ENCODE measurements at regions not wholly inside any gene's neighbourhood (a gene's known extent, or its start where the extent isn't known, plus 50 kb on each side); places are given as distances from the start of the nearest gene placed in this dataset.
"Not testable (repeated sequence)": the region's sequence is repeated elsewhere in the genome, so short reads cannot be mapped to it uniquely, and the experiment has no call there.

DNA sequence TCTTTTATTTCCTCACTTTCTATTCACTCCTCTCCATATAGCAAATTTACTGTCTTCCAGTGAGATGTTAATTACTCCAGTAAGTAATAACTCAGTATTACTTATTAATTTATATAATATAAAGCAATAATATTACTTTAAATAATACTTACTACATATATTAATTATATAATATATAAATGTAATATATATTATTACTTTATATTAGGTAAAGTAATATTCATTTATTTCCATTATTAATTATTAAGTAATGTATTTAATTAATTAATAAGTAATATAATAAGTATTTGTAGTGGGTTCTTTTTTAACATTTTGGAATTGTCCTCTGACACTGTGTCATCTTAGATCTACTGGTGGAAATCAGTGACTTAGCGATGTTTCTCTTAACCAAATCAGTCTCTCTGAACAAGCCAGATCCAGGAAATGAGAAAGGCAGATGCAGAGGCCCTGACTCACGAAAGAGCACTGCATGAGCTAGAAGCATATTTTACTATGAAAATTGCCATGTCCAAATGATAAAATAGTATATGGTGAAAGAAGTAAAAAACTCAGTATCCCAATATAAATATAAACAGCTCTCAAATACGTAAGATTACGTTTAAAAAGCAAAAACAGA lies 115.9 kb downstream of the DSEL start:
- Histone ChIP-seq H3K27me3 (no peaks in the 10 kb centered on the region), H3K9me3 (peaks cover 0 to 22% of the 10 kb centered on the region in 2 donors), H3K27ac (no peak overlapping the region), H3K36me3 (no peaks in the 10 kb centered on the region), H3K4me3 (no peak overlapping the region), H3K4me1 (no peaks in the 10 kb centered on the region)
- DNase-seq (ENCODE audit: low spot score): no peak
- TF ChIP-seq, protein P1, sequence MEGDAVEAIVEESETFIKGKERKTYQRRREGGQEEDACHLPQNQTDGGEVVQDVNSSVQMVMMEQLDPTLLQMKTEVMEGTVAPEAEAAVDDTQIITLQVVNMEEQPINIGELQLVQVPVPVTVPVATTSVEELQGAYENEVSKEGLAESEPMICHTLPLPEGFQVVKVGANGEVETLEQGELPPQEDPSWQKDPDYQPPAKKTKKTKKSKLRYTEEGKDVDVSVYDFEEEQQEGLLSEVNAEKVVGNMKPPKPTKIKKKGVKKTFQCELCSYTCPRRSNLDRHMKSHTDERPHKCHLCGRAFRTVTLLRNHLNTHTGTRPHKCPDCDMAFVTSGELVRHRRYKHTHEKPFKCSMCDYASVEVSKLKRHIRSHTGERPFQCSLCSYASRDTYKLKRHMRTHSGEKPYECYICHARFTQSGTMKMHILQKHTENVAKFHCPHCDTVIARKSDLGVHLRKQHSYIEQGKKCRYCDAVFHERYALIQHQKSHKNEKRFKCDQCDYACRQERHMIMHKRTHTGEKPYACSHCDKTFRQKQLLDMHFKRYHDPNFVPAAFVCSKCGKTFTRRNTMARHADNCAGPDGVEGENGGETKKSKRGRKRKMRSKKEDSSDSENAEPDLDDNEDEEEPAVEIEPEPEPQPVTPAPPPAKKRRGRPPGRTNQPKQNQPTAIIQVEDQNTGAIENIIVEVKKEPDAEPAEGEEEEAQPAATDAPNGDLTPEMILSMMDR (IDR thresholded peaks at IDR 0.05): no peak

DNA sequence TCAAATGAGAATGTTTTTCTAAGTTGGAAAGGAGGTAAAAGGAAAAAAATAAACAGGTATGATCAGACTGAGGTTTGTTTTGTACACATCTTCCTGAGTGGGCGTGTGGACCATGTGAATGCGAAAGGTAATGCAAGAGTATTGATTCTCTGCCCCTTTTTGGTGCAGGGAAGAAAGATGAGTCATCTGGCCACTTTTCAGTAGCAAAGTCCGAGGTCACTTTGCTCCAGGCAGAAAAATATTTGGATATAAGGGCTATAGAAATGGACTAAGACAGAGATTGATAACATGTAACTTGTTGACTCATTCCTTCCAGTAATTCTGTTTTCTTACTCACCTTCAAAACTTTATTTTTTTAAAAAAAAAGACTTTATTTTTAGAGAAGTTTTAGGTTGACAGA lies 130.5 kb downstream of the DSEL start:
- no peak for DNase-seq (ENCODE audit: low spot score)
- Histone ChIP-seq H3K27ac (no peak overlapping the region), H3K36me3 (no peaks in the 10 kb centered on the region), H3K27me3 (no peaks in the 10 kb centered on the region), H3K4me1 (no peaks in the 10 kb centered on the region), H3K4me3 (no peak overlapping the region), H3K9me3 (no peaks in the 10 kb centered on the region)
- TF ChIP-seq, protein P1 (IDR thresholded peaks at IDR 0.05): no peak

DNA sequence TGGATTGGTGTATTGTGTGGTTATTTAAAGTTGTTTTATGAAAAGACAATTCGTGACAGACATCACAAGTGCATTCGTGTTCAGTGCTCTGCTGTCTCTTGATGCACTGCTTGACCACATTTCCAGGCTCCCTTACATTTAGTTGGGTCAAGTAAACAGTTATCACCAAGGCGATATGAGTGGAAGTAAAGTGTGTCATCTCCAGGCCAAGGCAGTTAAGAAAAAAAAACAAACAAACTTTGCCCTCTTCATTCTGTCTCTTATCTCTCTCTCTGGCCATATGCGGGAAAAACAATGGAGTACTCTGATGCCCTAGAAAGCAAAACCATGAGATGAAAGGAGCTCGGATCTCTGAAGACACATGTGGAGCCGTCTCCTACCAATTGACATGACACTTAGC lies 131.1 kb downstream of the DSEL start:
- Histone ChIP-seq H3K4me3 (no peak overlapping the region), H3K27ac (no peak overlapping the region), H3K27me3 (no peaks in the 10 kb centered on the region), H3K9me3 (no peaks in the 10 kb centered on the region), H3K36me3 (no peaks in the 10 kb centered on the region), H3K4me1 (no peaks in the 10 kb centered on the region)
- TF ChIP-seq, protein P1 (IDR thresholded peaks at IDR 0.05): no peak
- DNase-seq (ENCODE audit: low spot score): no peak

DNA sequence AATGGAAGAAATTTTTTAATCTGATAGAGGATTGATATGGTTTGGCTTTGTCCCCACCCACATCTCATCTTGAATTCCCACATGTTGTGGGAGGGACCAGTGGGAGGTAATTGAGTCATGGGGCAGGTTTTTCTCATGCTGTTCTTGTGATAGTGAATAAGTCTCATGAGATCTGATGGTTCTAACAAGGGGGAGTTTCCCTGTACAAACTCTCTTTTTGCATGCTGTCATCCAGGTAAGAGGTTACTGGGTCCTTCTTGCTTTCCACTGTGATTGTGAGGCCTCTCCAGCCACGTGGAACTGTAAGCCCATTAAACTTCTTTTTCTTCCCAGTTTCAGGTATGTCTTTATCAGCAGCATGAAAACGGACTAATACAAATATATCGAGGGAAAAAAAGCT lies 132.5 kb downstream of the DSEL start:
- not testable (repeated sequence) for H3K36me3 ChIP-seq; H3K4me3 ChIP-seq; H3K4me1 ChIP-seq; H3K27ac ChIP-seq; H3K9me3 ChIP-seq; DNase-seq (ENCODE audit: low spot score); H3K27me3 ChIP-seq

DNA sequence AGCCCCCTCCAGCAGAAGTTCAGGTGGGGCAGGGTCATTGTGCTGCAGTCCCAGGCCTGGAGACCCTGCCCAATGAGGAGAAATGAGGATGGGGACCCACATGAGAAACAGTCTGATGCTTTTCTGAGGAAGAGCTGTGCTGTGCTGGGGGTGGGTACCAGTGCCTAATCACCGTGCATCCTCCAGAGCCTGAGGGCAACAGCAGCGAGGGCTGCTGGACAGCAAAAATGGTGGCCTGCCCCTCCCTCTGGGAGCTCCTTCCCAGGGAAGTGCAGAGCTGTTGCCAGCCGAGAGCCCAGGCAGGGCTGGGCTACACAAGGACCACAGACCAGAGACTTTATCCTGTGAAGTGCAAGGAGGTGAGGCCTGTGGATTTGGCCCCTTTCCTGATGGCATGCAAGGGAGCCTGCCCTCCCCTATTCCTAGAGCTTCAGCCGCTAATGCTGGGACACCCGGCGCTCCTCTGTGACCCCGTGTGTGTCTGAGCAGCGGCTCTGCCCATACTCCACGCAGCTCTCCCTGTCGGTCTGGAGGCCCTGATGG lies 134.8 kb downstream of the DSEL start:
- H3K36me3 ChIP-seq: no peaks in the 10 kb centered on the region
- H3K27me3 ChIP-seq: no peaks in the 10 kb centered on the region
- TF ChIP-seq, protein P1 (IDR thresholded peaks at IDR 0.05): no peak
- H3K27ac ChIP-seq: no peak overlapping the region
- no peaks in the 10 kb centered on the region for H3K9me3 ChIP-seq
- no peak for DNase-seq (ENCODE audit: low spot score)
- H3K4me1 ChIP-seq: no peaks in the 10 kb centered on the region
- no peak overlapping the region for H3K4me3 ChIP-seq

DNA sequence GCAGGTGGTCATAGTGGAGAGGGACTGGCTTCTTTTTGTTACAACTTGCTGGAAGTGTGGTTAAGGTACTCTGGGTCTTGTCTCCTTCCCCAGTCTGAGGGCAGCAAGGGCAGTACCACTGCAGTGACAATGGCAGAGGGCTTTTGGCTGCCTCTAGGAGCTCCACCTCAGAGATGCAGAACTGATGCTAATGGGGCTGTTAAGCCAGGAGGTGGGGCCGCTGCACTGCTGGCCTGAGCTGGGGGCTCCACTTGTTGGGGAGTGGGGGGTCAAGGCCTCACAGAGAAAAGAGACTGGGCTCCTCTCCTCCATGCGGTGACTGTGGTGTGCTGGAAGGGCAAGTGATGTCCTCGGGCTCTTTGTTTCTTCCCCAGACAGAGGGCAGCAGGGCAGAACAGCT lies 135.7 kb downstream of the DSEL start:
- Histone ChIP-seq H3K4me3 (no peak overlapping the region), H3K27ac (no peak overlapping the region), H3K36me3 (no peaks in the 10 kb centered on the region), H3K4me1 (no peaks in the 10 kb centered on the region), H3K9me3 (no peaks in the 10 kb centered on the region), H3K27me3 (no peaks in the 10 kb centered on the region)
- DNase-seq (ENCODE audit: low spot score): no peak
- TF ChIP-seq, protein P1 (IDR thresholded peaks at IDR 0.05): no peak

Measured in right atrium auricular region (tissue), 2 donors.